Astrocyte of the spinal cord (primary cell): ENCODE measurements at regions not wholly inside any gene's neighbourhood (a gene's known extent, or its start where the extent isn't known, plus 50 kb on each side); places are given as distances from the start of the nearest gene placed in this dataset.

Experiments used
- DNase-seq: peaks from one replicate; pipeline ENCODE4 v3.0.0; 2011; ENCODE audit warnings: low read depth, low spot score
- H3K4me3 ChIP-seq: 2 replicates; pipeline ENCODE4 v1.5.1; 2011; ENCODE audit warnings: low read depth, mild to moderate bottlenecking, low read length, moderate library complexity
- CTCF ChIP-seq: IDR thresholded peaks from 2 replicates; pipeline ENCODE4 v1.5.1; 2012; ENCODE audit warnings: low read depth, mild to moderate bottlenecking, low read length, inconsistent platforms
- in situ Hi-C: cut with HindIII; loops from 2 replicates; pipeline ENCODE4 v1.10.0; 2017; ENCODE audit warnings: low sequenced_read_pairs

GRCh38 chr4:147284256-147284835 lies 196.6 kb upstream of the EDNRA start:
- no peak for DNase-seq
- TF ChIP-seq CTCF, result no peak
- H3K4me3 ChIP-seq, result no peak overlapping the region
- in situ Hi-C loops, result no loop called here

GRCh38 chr4:147284935-147285334 lies 196.0 kb upstream of the EDNRA start:
- no peak for TF ChIP-seq CTCF
- DNase-seq, result no peak
- in situ Hi-C loops, result no loop called here
- no peak overlapping the region for H3K4me3 ChIP-seq

- in situ Hi-C loops, result no loop called here
- no peak for TF ChIP-seq CTCF
- H3K4me3 ChIP-seq, result no peak overlapping the region
- peak; percentile 78 for DNase-seq
Measured at GRCh38 chr4:147285751-147286150, 195.1 kb upstream of the EDNRA start.

GRCh38 chr4:147286846-147287587 lies 193.9 kb upstream of the EDNRA start:
- in situ Hi-C loops, result no loop called here
- DNase-seq, result no peak
- no peak for TF ChIP-seq CTCF
- no peak overlapping the region for H3K4me3 ChIP-seq

- no peak for DNase-seq
- TF ChIP-seq CTCF, result no peak
- H3K4me3 ChIP-seq, result no peak overlapping the region
- in situ Hi-C loops, result no loop called here
Measured at GRCh38 chr4:147287588-147287890, 193.4 kb upstream of the EDNRA start.

GRCh38 chr4:147288512-147288911 lies 192.4 kb upstream of the EDNRA start:
- H3K4me3 ChIP-seq, result no peak overlapping the region
- DNase-seq, result no peak
- in situ Hi-C loops, result no loop called here
- TF ChIP-seq CTCF, result no peak
